ENCODE measurements at regions not wholly inside any gene's neighbourhood (a gene's known extent, or its start where the extent isn't known, plus 50 kb on each side); places are given as distances from the start of the nearest gene placed in this dataset.
"Not testable (repeated sequence)": the region's sequence is repeated elsewhere in the genome, so short reads cannot be mapped to it uniquely, and the experiment has no call there.

- Histone ChIP-seq H3K27ac (ENCODE audit: low read depth, low read length) (no peak overlapping the region), H3K4me3 (ENCODE audit: insufficient read depth, low read length) (no peak overlapping the region), H3K4me2 (ENCODE audit: insufficient read depth, low read length) (no peak overlapping the region), H3K4me1 (ENCODE audit: insufficient read depth, low read length) (no peaks in the 10 kb centered on the region), H3K27me3 (ENCODE audit: insufficient read depth, low read length) (no peaks in the 10 kb centered on the region), H4K20me1 (ENCODE audit: insufficient read depth, low read length) (no peaks in the 10 kb centered on the region), H2AFZ (ENCODE audit: low read length) (no peak overlapping the region), H3K9me3 (ENCODE audit: low read depth, low read length) (no peaks in the 10 kb centered on the region), H3K79me2 (ENCODE audit: insufficient read depth, low read length) (no peaks in the 10 kb centered on the region), H3K36me3 (ENCODE audit: insufficient read depth, low read length) (no peaks in the 10 kb centered on the region)
- DNase-seq (ENCODE audit: insufficient read length, low spot score, missing footprints), result no peak
- no peak for TF ChIP-seq CTCF (IDR thresholded peaks at IDR 0.05; ENCODE audit: extremely low read depth, low read depth, low read length)
Measured at GRCh38 chr10:37003126-37003525, 122.3 kb upstream of the ANKRD30A start.

- not testable (repeated sequence) for H3K36me3 ChIP-seq (ENCODE audit: insufficient read depth, low read length); H3K27ac ChIP-seq (ENCODE audit: low read depth, low read length); DNase-seq (ENCODE audit: insufficient read length, low spot score, missing footprints); H3K9me3 ChIP-seq (ENCODE audit: low read depth, low read length); H3K79me2 ChIP-seq (ENCODE audit: insufficient read depth, low read length); H2AFZ ChIP-seq (ENCODE audit: low read length); H3K4me1 ChIP-seq (ENCODE audit: insufficient read depth, low read length); H3K4me3 ChIP-seq (ENCODE audit: insufficient read depth, low read length); H3K4me2 ChIP-seq (ENCODE audit: insufficient read depth, low read length); H4K20me1 ChIP-seq (ENCODE audit: insufficient read depth, low read length); H3K27me3 ChIP-seq (ENCODE audit: insufficient read depth, low read length)
Measured at GRCh38 chr10:36995806-36996205, 129.6 kb upstream of the ANKRD30A start.

- no peak overlapping the region for H3K4me2 ChIP-seq (ENCODE audit: insufficient read depth, low read length)
- H3K9me3 ChIP-seq (ENCODE audit: low read depth, low read length), result no peaks in the 10 kb centered on the region
- H3K4me1 ChIP-seq (ENCODE audit: insufficient read depth, low read length), result no peaks in the 10 kb centered on the region
- H3K4me3 ChIP-seq (ENCODE audit: insufficient read depth, low read length), result no peak overlapping the region
- H3K79me2 ChIP-seq (ENCODE audit: insufficient read depth, low read length), result no peaks in the 10 kb centered on the region
- no peak for TF ChIP-seq CTCF (IDR thresholded peaks at IDR 0.05; ENCODE audit: extremely low read depth, low read depth, low read length)
- H4K20me1 ChIP-seq (ENCODE audit: insufficient read depth, low read length), result no peaks in the 10 kb centered on the region
- H3K27me3 ChIP-seq (ENCODE audit: insufficient read depth, low read length), result no peaks in the 10 kb centered on the region
- H2AFZ ChIP-seq (ENCODE audit: low read length), result no peak overlapping the region
- DNase-seq (ENCODE audit: insufficient read length, low spot score, missing footprints), result no peak
- H3K27ac ChIP-seq (ENCODE audit: low read depth, low read length), result no peak overlapping the region
- H3K36me3 ChIP-seq (ENCODE audit: insufficient read depth, low read length), result no peaks in the 10 kb centered on the region
Measured at GRCh38 chr10:36994886-36995285, 130.5 kb upstream of the ANKRD30A start.

GRCh38 chr10:36989233-36989632 is 136.2 kb upstream of the ANKRD30A start:
- no peak for DNase-seq (ENCODE audit: insufficient read length, low spot score, missing footprints)
- H3K4me2 ChIP-seq (ENCODE audit: insufficient read depth, low read length), result no peak overlapping the region
- H3K36me3 ChIP-seq (ENCODE audit: insufficient read depth, low read length), result no peaks in the 10 kb centered on the region

More at GRCh38 chr10:36989233-36989632, 136.2 kb upstream of the ANKRD30A start:
- Histone ChIP-seq H4K20me1 (ENCODE audit: insufficient read depth, low read length) (no peaks in the 10 kb centered on the region), H3K4me1 (ENCODE audit: insufficient read depth, low read length) (no peaks in the 10 kb centered on the region), H3K27me3 (ENCODE audit: insufficient read depth, low read length) (no peaks in the 10 kb centered on the region), H2AFZ (ENCODE audit: low read length) (no peak overlapping the region), H3K9me3 (ENCODE audit: low read depth, low read length) (no peaks in the 10 kb centered on the region), H3K79me2 (ENCODE audit: insufficient read depth, low read length) (no peaks in the 10 kb centered on the region), H3K27ac (ENCODE audit: low read depth, low read length) (no peak overlapping the region), H3K4me3 (ENCODE audit: insufficient read depth, low read length) (no peak overlapping the region)
- TF ChIP-seq CTCF (IDR thresholded peaks at IDR 0.05; ENCODE audit: extremely low read depth, low read depth, low read length), result no peak

All from osteoblast (primary cell).